Cardiac fibroblast (primary cell): ENCODE measurements at regions not wholly inside any gene's neighbourhood (a gene's known extent, or its start where the extent isn't known, plus 50 kb on each side); places are given as distances from the start of the nearest gene placed in this dataset.

ENCODE experiments used
- DNase-seq, 2 donors: peaks; one replicate each; pipeline versions ENCODE4 v3.0.0 to v3.0.0-alpha.2; 2010; ENCODE audit warnings: low read depth in 2 of 2
- H3K4me3 ChIP-seq, 2 donors: replicated peaks in 1 of 2; 1 replicate in 1 of 2; 2 replicates in 1 of 2; pipeline ENCODE4 v1.5.1; 2011; ENCODE audit warnings: low read depth in 2 of 2, low read length in 2 of 2, mild to moderate bottlenecking in 2 of 2, moderate library complexity in 1 of 2
- TF ChIP-seq, protein P1 (sequence below): IDR thresholded peaks from one replicate; pipeline ENCODE4 v1.5.1; 2011; ENCODE audit warnings: low read depth, mild to moderate bottlenecking, low read length, inconsistent platforms

DNA sequence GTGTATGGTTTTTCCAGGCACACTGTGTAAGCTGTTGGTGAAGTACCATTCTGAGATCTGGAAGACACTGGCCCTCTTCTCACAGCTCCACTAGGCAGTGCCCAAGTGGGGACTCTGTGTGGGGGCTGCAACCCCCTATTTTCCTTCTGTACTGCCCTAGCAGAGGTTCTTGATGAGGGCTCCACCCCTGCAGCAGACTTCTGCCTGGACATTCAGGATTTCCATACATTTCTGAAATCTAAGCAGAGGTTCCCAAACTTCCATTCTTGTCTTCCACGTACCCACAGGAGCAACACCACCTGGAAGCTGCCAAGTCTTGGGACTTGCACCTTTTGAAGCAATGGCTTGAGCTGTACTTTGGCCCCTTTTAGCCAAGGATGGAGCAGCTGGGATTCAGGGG is 85.2 kb upstream of the PRMT8 start:
- no peak for DNase-seq
- no peak overlapping the region for H3K4me3 ChIP-seq
- TF ChIP-seq, protein P1, sequence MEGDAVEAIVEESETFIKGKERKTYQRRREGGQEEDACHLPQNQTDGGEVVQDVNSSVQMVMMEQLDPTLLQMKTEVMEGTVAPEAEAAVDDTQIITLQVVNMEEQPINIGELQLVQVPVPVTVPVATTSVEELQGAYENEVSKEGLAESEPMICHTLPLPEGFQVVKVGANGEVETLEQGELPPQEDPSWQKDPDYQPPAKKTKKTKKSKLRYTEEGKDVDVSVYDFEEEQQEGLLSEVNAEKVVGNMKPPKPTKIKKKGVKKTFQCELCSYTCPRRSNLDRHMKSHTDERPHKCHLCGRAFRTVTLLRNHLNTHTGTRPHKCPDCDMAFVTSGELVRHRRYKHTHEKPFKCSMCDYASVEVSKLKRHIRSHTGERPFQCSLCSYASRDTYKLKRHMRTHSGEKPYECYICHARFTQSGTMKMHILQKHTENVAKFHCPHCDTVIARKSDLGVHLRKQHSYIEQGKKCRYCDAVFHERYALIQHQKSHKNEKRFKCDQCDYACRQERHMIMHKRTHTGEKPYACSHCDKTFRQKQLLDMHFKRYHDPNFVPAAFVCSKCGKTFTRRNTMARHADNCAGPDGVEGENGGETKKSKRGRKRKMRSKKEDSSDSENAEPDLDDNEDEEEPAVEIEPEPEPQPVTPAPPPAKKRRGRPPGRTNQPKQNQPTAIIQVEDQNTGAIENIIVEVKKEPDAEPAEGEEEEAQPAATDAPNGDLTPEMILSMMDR, result no peak

GRCh38 chr12:3407723-3408122 is 83.3 kb upstream of the PRMT8 start:
- no peak for DNase-seq
- H3K4me3 ChIP-seq, result no peak overlapping the region
- TF ChIP-seq, protein P1, result no peak

DNA sequence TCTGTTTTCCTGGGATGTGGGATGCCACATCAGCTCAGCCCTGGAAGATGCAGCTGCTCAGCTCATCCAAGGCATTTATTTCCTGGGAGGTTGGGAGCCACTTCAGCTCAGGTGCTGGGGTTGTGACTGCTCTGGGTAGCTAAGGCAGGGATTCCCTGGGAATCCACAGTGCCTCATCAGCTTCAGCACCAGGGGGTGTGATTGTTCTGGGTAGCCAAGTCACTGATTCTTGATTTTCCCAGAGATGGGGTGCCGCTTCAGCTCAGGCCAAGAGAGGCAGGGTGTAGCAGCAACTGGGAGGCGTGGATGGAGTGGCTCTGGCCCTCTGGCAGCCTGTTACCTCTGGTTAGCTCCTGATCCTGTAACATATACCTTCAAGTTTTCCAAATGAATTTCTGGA is 81.3 kb upstream of the PRMT8 start:
- DNase-seq, result no peak
- TF ChIP-seq, protein P1, result no peak
- no peak overlapping the region for H3K4me3 ChIP-seq

DNA sequence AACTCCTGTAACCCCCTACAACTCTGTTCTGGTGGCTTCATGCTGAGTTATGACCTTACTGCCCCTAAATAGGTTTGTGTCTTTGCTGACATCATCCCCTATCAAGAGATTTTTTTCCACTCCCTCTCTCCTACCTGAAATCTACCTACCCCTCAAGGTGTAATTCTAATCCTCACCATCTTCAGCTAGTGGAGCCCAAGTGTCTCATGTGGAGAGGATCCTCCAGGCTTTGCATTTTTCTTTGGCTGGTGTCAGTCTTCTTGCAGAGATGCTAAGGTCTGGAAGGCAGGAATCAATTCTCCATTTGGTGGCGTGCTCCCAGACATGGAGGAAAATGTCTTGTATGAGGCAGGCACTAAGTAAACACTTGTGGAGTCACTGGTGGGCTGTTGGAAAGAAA is 74.8 kb upstream of the PRMT8 start:
- H3K4me3 ChIP-seq, result no peak overlapping the region
- no peak for DNase-seq
- TF ChIP-seq, protein P1, result no peak

DNA sequence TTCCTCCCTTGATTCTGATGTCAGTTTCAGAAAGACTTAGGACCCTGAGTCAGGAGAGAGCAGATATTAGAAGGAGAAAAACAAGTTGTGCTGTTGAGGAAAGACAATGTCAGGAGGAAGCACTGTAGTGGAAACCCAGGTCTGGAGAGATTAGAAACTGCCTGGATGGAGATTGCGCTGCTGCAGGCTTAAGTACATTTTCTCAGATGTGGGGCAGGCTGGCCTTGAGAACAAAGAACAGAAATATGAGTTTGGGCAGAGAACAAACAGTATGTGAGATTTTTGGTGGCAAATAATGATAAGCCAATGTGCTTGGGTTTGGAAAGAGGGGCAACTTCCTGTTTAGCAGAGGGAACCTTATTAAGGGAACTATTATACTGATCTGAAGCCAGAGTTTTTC is 74.3 kb upstream of the PRMT8 start:
- TF ChIP-seq, protein P1, result no peak
- DNase-seq, result no peak
- no peak overlapping the region for H3K4me3 ChIP-seq

GRCh38 chr12:3417113-3417512 is 73.9 kb upstream of the PRMT8 start:
- TF ChIP-seq, protein P1, result no peak
- DNase-seq, result no peak
- H3K4me3 ChIP-seq, result no peak overlapping the region

DNA sequence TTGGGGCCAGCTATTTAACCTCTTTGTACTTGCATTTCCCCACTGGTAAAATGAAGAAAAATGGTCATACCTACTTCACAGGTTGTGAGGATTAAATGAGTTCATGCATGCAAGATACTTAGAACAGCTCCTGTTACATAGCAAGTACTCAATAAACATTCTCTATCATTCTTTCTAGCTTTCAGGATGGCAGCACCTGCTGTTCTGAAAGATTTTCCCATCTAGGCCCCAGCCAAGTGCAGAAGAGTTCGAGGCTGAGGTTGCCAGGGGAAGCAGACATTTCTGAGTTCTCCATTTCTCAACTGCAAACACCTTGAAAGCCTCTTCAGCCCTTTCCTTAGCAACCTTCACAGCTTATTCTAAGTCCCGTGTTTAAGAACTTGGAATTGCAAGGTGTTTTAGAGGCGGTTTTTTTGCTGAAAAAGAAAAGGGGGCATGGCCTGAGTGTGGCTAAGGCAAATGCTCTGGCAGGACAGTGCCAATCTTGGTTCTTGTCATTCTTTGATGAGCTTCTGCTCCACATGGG is 73.0 kb upstream of the PRMT8 start:
- TF ChIP-seq, protein P1, result no peak
- DNase-seq, result no peak
- no peak overlapping the region for H3K4me3 ChIP-seq
